ENCODE measurements at regions not wholly inside any gene's neighbourhood (a gene's known extent, or its start where the extent isn't known, plus 50 kb on each side); places are given as distances from the start of the nearest gene placed in this dataset.

DNA sequence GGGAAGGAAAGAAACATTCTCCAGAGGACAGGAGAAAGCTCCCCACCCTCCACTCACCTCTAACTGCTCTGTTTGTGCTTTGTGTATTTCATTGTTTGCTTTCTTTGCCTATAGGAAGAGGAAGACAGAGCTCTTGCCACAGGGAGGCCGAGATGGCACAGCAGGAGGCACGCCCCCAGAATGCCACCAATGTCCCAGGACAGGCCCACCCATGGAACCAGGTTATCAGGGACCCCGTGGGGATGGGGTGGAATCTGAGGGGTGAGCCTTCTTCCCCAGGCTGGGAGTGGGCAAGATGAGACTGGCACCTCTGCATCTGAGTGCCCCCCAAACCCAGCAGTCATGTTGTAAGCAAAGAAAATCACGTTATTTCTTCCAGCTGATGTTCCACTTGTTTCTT, 155.8 kb downstream of the TBC1D2B start:
- TF ChIP-seq, protein P1, sequence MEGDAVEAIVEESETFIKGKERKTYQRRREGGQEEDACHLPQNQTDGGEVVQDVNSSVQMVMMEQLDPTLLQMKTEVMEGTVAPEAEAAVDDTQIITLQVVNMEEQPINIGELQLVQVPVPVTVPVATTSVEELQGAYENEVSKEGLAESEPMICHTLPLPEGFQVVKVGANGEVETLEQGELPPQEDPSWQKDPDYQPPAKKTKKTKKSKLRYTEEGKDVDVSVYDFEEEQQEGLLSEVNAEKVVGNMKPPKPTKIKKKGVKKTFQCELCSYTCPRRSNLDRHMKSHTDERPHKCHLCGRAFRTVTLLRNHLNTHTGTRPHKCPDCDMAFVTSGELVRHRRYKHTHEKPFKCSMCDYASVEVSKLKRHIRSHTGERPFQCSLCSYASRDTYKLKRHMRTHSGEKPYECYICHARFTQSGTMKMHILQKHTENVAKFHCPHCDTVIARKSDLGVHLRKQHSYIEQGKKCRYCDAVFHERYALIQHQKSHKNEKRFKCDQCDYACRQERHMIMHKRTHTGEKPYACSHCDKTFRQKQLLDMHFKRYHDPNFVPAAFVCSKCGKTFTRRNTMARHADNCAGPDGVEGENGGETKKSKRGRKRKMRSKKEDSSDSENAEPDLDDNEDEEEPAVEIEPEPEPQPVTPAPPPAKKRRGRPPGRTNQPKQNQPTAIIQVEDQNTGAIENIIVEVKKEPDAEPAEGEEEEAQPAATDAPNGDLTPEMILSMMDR (IDR thresholded peaks at IDR 0.05; ENCODE audit: low read depth, low read length) = no peak
- no peak for TF ChIP-seq POLR2A (IDR thresholded peaks at IDR 0.05; ENCODE audit: extremely low read depth, insufficient read length)

Data from NB4 (cell line).